Activated naive CD4-positive, alpha-beta T cell treated with anti-CD3 and anti-CD28 coated beads for 36 hours (primary cell): ENCODE measurements at regions not wholly inside any gene's neighbourhood (a gene's known extent, or its start where the extent isn't known, plus 50 kb on each side); places are given as distances from the start of the nearest gene placed in this dataset.
A peak's percentile ranks its signal among the peaks of the same experiment; 100 is the strongest.
"Not testable (repeated sequence)": the region's sequence is repeated elsewhere in the genome, so short reads cannot be mapped to it uniquely, and the experiment has no call there.

Source experiments
- CTCF ChIA-PET: fragments of 350-600 bp; sonication (Branson Sonifier 250); formaldehyde crosslinking; loops from one replicate; lab custom pipeline; 2021; ENCODE audit warnings: antibody characterized with exemption; lab: Charles Lee
- DNase-seq: peaks from one replicate; pipeline ENCODE4 v3.0.0-alpha.2; 2020
- H3K27ac Mint-ChIP-seq: one replicate; pipeline ENCODE4 v1.8.0; 2021; ENCODE audit warnings: mild to moderate bottlenecking, mixed read lengths
- H3K27me3 Mint-ChIP-seq: one replicate; pipeline ENCODE4 v1.8.0; 2021; ENCODE audit warnings: low read depth, mixed read lengths
- H3K36me3 Mint-ChIP-seq: one replicate; pipeline ENCODE4 v1.8.0; 2021; ENCODE audit warnings: low read depth, mixed read lengths
- H3K4me1 Mint-ChIP-seq: one replicate; pipeline ENCODE4 v1.8.0; 2021; ENCODE audit warnings: low read depth, mixed read lengths
- H3K4me3 Mint-ChIP-seq: one replicate; pipeline ENCODE4 v1.8.0; 2021; ENCODE audit warnings: mild to moderate bottlenecking, moderate library complexity, mixed read lengths
- H3K9me3 Mint-ChIP-seq: one replicate; pipeline ENCODE4 v1.8.0; 2021; ENCODE audit warnings: mixed read lengths
- intact Hi-C: fragments of 100-400 bp; cut with micrococcal nuclease; formaldehyde crosslinking; loops from one replicate; pipeline ENCODE4 v1.15.1; 2023

DNA sequence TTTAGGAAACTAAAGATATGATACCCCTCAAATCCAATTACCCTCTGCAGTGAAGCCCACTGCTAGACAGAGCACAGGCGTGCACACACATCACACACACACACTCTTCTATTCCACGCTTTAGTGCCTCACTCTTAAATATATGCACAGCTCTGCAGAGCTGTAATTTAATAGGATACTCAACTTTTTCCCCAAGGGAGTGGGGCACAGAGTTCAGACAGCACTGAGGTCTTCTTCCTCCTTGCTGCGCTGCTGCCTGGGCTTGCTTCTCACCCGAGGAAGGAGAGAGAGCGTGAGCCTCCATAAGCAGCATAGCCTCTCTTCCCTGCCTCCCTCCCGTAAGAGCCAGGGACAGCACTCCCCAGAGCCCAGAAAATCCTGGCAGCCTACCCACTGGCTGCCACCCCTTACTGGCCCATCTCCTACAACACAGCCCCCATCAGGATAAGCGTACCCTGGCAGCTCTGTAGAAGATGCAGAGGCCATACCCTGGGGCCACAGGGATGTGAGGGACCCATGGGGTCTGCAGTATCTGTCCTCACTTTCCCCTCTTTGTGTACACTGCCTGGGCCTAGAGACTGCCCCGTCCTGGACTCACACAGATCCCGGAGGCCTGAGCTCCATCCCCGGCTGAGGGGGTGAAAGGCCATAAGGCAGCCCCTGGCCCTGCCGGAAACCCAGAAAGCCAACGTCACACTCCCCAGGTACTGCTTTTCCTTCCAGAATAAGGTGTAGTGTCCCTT is 102.1 kb downstream of the C5orf15 start:
- H3K9me3 Mint-ChIP-seq: no peaks in the 10 kb centered on the region
- intact Hi-C loops: loop anchor here (5.0 kb wide), 2 partner anchors 444 to 499 kb away; no protein-coding TSS in a partner anchor
- CTCF ChIA-PET: interaction anchor here (0.6 to 1.4 kb wide), 4 partner anchors 13 to 1040 kb away, joined by 3 to 4 read pairs (median 3); no protein-coding TSS in a partner anchor
- no peaks in the 10 kb centered on the region for H3K27me3 Mint-ChIP-seq
- H3K27ac Mint-ChIP-seq: no peak overlapping the region
- peaks cover 19% of the 10 kb centered on the region for H3K4me1 Mint-ChIP-seq
- H3K36me3 Mint-ChIP-seq: no peaks in the 10 kb centered on the region
- no peak for DNase-seq
- no peak overlapping the region for H3K4me3 Mint-ChIP-seq

- Mint-ChIP-seq H3K9me3 (no peaks in the 10 kb centered on the region), H3K27me3 (no peaks in the 10 kb centered on the region), H3K27ac (no peak overlapping the region), H3K36me3 (no peaks in the 10 kb centered on the region), H3K4me3 (no peak overlapping the region), H3K4me1 (peaks cover 16% of the 10 kb centered on the region)
- DNase-seq: no peak
- intact Hi-C loops: loop anchor here (5.0 kb wide), 2 partner anchors 443 to 498 kb away; no protein-coding TSS in a partner anchor
- CTCF ChIA-PET: interaction anchor here (1.4 kb wide), 1 partner anchor 14 kb away, joined by 3 read pairs; no protein-coding TSS in a partner anchor
These were observed 103.3 kb downstream of the C5orf15 start for GRCh38 chr5:133865113-133865512.

DNA sequence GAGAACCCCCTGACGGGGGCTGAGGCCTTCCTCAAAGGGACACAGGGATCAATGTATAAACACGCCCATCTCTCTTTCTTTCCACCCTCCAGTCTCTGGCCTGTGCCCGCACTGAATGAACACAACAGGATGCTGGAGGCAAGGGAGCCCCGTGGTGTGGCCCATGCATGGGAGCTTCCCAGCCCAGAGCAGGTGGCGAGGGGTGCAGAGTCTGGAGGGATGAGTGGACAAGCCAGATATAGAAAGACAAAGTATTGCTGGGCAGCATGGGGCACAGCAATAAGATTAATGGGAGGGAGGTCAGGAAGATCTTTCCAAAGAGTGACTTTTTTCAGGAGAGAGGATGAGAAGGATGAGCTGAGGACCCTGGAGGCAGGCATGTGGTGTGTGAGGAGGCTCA is 103.7 kb downstream of the C5orf15 start:
- H3K27ac Mint-ChIP-seq: no peak overlapping the region
- intact Hi-C loops: loop anchor here (5.0 kb wide), 2 partner anchors 442 to 497 kb away; no protein-coding TSS in a partner anchor
- H3K4me3 Mint-ChIP-seq: no peak overlapping the region
- no peaks in the 10 kb centered on the region for H3K27me3 Mint-ChIP-seq
- peaks cover 16% of the 10 kb centered on the region for H3K4me1 Mint-ChIP-seq
- no peaks in the 10 kb centered on the region for H3K9me3 Mint-ChIP-seq
- no peaks in the 10 kb centered on the region for H3K36me3 Mint-ChIP-seq
- no peak for DNase-seq
- CTCF ChIA-PET: interaction anchor here (1.4 kb wide), 1 partner anchor 14 kb away, joined by 3 read pairs; no protein-coding TSS in a partner anchor

GRCh38 chr5:133863857-133864585 is 104.4 kb downstream of the C5orf15 start:
- CTCF ChIA-PET: interaction anchor here (0.8 to 1.5 kb wide), 3 partner anchors 66 to 175 kb away, joined by 3 to 4 read pairs (median 3); no protein-coding TSS in a partner anchor
- Mint-ChIP-seq H3K36me3 (no peaks in the 10 kb centered on the region), H3K4me1 (peaks cover 13% of the 10 kb centered on the region), H3K4me3 (no peak overlapping the region), H3K27me3 (no peaks in the 10 kb centered on the region), H3K27ac (no peak overlapping the region), H3K9me3 (peaks cover 2% of the 10 kb centered on the region)
- intact Hi-C loops: no loop called here
- DNase-seq: peak; percentile 14

DNA sequence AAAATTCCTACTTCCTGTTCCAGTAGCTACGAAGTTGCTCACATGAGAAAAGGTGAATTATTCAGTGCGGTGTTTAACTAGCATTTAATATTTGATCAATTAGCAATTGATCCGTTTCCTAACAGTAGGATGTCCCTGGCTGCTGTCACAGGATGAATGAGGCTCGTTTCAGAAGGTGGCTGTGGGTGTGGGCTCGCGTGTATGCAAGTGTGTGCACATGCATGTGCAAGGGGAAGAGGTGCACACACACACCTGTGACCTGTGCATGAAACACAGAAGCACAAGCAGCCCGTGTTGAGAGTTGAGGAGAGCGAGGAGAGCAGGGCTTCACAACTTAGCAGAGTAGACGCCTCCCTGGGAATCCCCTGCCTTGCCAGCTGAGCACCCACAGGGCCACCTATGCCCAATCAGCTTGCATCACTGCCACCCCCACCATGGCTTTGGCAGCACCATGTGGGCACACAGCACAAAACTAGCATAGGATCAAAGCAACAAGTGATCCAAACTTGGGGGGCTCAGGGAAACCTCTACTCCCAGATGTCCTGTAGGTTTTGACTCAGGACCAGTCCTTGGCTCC is 107.2 kb downstream of the C5orf15 start:
- Mint-ChIP-seq H3K27ac (no peak overlapping the region), H3K4me1 (peaks cover 11% of the 10 kb centered on the region), H3K27me3 (no peaks in the 10 kb centered on the region), H3K9me3 (peaks cover 6% of the 10 kb centered on the region), H3K4me3 (no peak overlapping the region), H3K36me3 (no peaks in the 10 kb centered on the region)
- CTCF ChIA-PET: interaction anchor here (2.8 kb wide), 1 partner anchor 8 kb away, joined by 20 read pairs; no protein-coding TSS in a partner anchor
- peak; percentile 31 for DNase-seq
- intact Hi-C loops: no loop called here

DNA sequence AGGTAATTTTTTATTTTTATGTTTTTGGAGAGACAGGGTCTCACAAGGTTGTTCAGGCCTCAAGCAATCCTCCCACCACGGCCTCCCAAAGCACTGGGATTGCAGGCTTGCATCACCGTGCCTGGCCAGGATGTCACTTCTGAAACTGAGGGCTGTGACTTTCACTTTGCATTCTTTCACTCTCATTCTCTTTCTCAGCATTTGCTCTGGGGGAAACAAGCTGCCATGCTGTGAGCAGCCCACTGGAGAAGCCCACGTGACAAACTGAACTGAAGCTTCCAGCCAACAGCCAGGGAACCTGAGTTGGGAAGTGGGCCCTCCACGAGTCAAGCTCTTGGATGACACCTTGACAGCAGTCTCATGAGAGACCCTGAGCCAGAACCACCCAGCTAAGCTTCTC is 109.4 kb downstream of the C5orf15 start:
- intact Hi-C loops: loop anchor here (5.0 kb wide), 1 partner anchor 82 kb away; no protein-coding TSS in a partner anchor
- CTCF ChIA-PET: interaction anchor here (1.2 to 2.8 kb wide), 2 partner anchors 10 to 86 kb away, joined by 3 to 20 read pairs; no protein-coding TSS in a partner anchor
- H3K27ac Mint-ChIP-seq: no peak overlapping the region
- H3K9me3 Mint-ChIP-seq: peaks cover 6% of the 10 kb centered on the region
- H3K4me3 Mint-ChIP-seq: no peak overlapping the region
- peak; percentile 23 for DNase-seq
- no peaks in the 10 kb centered on the region for H3K27me3 Mint-ChIP-seq
- peaks cover 11% of the 10 kb centered on the region for H3K4me1 Mint-ChIP-seq
- no peaks in the 10 kb centered on the region for H3K36me3 Mint-ChIP-seq

DNA sequence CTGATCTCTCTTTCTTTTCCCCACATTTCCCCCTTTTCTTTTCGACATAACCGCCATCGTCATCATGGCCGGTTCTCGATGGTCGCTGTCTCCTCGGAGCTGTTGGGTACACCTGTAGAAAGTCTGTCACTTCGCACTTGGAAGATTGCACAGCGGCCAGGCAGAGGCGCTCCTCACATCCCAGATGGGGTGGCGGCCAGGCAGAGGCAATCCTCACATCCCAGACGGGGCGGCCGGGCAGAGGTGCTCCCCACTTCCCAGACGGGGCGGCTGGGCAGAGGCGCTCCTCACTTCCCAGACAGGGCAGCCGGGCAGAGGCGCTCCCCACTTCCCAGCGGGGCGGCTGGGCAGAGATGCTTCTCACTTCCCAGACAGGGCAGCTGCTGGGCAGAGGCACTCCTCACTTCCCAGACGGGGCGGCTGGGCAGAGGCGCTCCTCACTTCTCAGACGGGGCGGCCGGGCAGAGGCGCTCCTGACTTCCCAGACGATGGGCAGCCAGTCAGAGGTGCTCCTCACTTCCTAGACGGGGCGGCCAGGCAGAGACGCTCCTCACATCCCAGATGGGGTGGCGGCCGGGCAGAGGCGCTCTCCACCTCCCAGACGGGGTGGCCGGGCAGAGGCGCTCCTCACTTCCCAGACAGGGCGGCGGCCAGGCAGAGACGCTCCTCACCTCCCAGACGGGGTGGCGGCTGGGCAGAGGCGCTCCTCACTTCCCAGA is 110.7 kb downstream of the C5orf15 start:
- peaks cover 11% of the 10 kb centered on the region for H3K4me1 Mint-ChIP-seq
- CTCF ChIA-PET, H3K9me3 Mint-ChIP-seq, DNase-seq, H3K27ac Mint-ChIP-seq, H3K4me3 Mint-ChIP-seq, H3K36me3 Mint-ChIP-seq, H3K27me3 Mint-ChIP-seq: not testable (repeated sequence)
- intact Hi-C loops: loop anchor here (5.0 kb wide), 1 partner anchor 80 kb away; no protein-coding TSS in a partner anchor

DNA sequence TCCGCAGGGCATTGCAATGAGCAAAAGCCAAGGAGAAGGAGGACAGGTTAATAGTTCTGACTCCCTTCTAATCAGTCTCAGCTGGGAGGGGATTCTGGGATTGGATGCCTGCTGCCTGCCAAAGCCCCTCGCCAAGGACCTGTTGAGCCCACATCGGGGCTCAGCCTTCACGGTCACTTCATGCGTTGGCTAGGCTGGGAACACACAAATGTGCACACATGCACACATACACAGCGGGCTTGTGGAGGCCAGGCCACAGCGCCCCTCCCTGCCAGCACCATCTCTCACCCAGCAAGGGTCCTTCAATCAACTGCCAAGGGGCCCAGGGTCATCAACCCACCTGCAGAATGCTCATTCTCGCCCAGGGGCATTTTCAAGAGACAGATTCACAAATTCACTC is 113.9 kb downstream of the C5orf15 start:
- CTCF ChIA-PET: interaction anchor here (0.6 kb wide), 1 partner anchor 19 kb away, joined by 4 read pairs; no protein-coding TSS in a partner anchor
- H3K9me3 Mint-ChIP-seq: peaks cover 6% of the 10 kb centered on the region
- H3K4me1 Mint-ChIP-seq: peaks cover 4% of the 10 kb centered on the region
- no peaks in the 10 kb centered on the region for H3K36me3 Mint-ChIP-seq
- H3K4me3 Mint-ChIP-seq: no peak overlapping the region
- no peak overlapping the region for H3K27ac Mint-ChIP-seq
- no peak for DNase-seq
- intact Hi-C loops: no loop called here
- H3K27me3 Mint-ChIP-seq: no peaks in the 10 kb centered on the region

GRCh38 chr5:133853646-133854365 is 114.6 kb downstream of the C5orf15 start:
- DNase-seq: no peak
- intact Hi-C loops: no loop called here
- H3K27ac Mint-ChIP-seq: no peak overlapping the region
- no peaks in the 10 kb centered on the region for H3K4me1 Mint-ChIP-seq
- H3K4me3 Mint-ChIP-seq: no peak overlapping the region
- CTCF ChIA-PET: interaction anchor here (0.6 kb wide), 1 partner anchor 18 kb away, joined by 4 read pairs; no protein-coding TSS in a partner anchor
- no peaks in the 10 kb centered on the region for H3K36me3 Mint-ChIP-seq
- H3K27me3 Mint-ChIP-seq: no peaks in the 10 kb centered on the region
- H3K9me3 Mint-ChIP-seq: peaks cover 4% of the 10 kb centered on the region

- no peak for DNase-seq
- H3K36me3 Mint-ChIP-seq: no peaks in the 10 kb centered on the region
- intact Hi-C loops: no loop called here
- no peak overlapping the region for H3K4me3 Mint-ChIP-seq
- H3K27me3 Mint-ChIP-seq: peaks cover 3% of the 10 kb centered on the region
- H3K9me3 Mint-ChIP-seq: no peaks in the 10 kb centered on the region
- no peak overlapping the region for H3K27ac Mint-ChIP-seq
- CTCF ChIA-PET: interaction anchor here (2.3 kb wide), 1 partner anchor 18 kb away, joined by 12 read pairs; no protein-coding TSS in a partner anchor
- H3K4me1 Mint-ChIP-seq: peaks cover 4% of the 10 kb centered on the region
These were observed 116.9 kb downstream of the C5orf15 start for GRCh38 chr5:133851521-133851920.

GRCh38 chr5:133850811-133851210 is 117.6 kb downstream of the C5orf15 start:
- Mint-ChIP-seq H3K4me1 (peaks cover 4% of the 10 kb centered on the region), H3K27me3 (peaks cover 3% of the 10 kb centered on the region), H3K4me3 (no peak overlapping the region), H3K27ac (no peak overlapping the region), H3K36me3 (no peaks in the 10 kb centered on the region), H3K9me3 (no peaks in the 10 kb centered on the region)
- DNase-seq: no peak
- intact Hi-C loops: no loop called here
- CTCF ChIA-PET: interaction anchor here (2.3 kb wide), 1 partner anchor 19 kb away, joined by 12 read pairs; no protein-coding TSS in a partner anchor
